Ovary (tissue), 7 donors: ENCODE measurements at regions not wholly inside any gene's neighbourhood (a gene's known extent, or its start where the extent isn't known, plus 50 kb on each side); places are given as distances from the start of the nearest gene placed in this dataset.

Source experiments
- DNase-seq, 5 donors: peaks; one replicate each; pipeline ENCODE4 v3.0.0-alpha.2; 2019 to 2020
- H3K27ac ChIP-seq, 2 donors: fragments of 200-600 bp; one replicate each; pipeline versions ENCODE4 v1.5.1 to v1.8.0; 2019 to 2022
- H3K27me3 ChIP-seq: fragments of 200-600 bp; one replicate; pipeline ENCODE4 v1.8.0; 2022
- H3K36me3 ChIP-seq: fragments of 200-600 bp; sonication (generic); one replicate; pipeline ENCODE4 v1.5.1; 2019
- H3K4me1 ChIP-seq: one replicate; pipeline ENCODE4 v1.8.1; 2013; ENCODE audit warnings: mild to moderate bottlenecking, moderate library complexity; ENCODE audit not compliant: insufficient read depth
- H3K4me3 ChIP-seq: fragments of 200-600 bp; sonication (generic); one replicate; pipeline ENCODE4 v1.5.1; 2017
- H3K9me3 ChIP-seq, 2 donors: fragments of 200-600 bp in 1 of 2; sonication (generic) in 1 of 2; one replicate each; pipeline versions ENCODE4 v1.5.1 to v1.8.1; 2013 to 2019; ENCODE audit warnings: mild to moderate bottlenecking in 1 of 2, moderate library complexity in 1 of 2
- EP300 ChIP-seq: sonication (generic); formaldehyde crosslinking; IDR thresholded peaks from one replicate; pipeline ENCODE4 v1.6.1; 2017; ENCODE audit warnings: antibody characterized with exemption
- POLR2A ChIP-seq: fragments of 450-650 bp; IDR thresholded peaks from one replicate; pipeline ENCODE4 v1.6.1; 2017; ENCODE audit warnings: antibody characterized with exemption, mild to moderate bottlenecking, moderate library complexity
- WGBS, 3 donors: extraction: QIAGEN DNeasy Blood & Tissue Kit in 1 of 3; methylation state at CpG; one replicate each; pipeline versions ENCODE4 v1.1.5 to v1.1.7; 2013 to 2017; 5-methylcytosine and 5-hydroxymethylcytosine counted together
- intact Hi-C, 4 donors: fragments of 100-400 bp; cut with DNase I; formaldehyde crosslinking; loops; one replicate each; pipeline versions ENCODE4 v1.11.0 to v1.15.1; 2022 to 2023
- TF ChIP-seq, protein P1 (sequence below), 3 donors: fragments of 450-650 bp in 2 of 3; fragments of 200-600 bp in 1 of 3; IDR thresholded peaks; one replicate each; pipeline versions ENCODE4 v1.5.1 to v1.8.0; 2016 to 2022; ENCODE audit warnings: antibody characterized with exemption in 3 of 3, mild to moderate bottlenecking in 1 of 3
- donor health status: DM: no; HTN: no; CAD: no; lungs with moderate emphysema.
- donor health status: DM: no; HTN: no; CAD: no.
- donor health status: Bipolar disorder and iron deficiency.
- donor health status: DM: no; HTN: no; CAD: no.
- donor health status: DM: yes; HTN: yes; CAD: no.

DNA sequence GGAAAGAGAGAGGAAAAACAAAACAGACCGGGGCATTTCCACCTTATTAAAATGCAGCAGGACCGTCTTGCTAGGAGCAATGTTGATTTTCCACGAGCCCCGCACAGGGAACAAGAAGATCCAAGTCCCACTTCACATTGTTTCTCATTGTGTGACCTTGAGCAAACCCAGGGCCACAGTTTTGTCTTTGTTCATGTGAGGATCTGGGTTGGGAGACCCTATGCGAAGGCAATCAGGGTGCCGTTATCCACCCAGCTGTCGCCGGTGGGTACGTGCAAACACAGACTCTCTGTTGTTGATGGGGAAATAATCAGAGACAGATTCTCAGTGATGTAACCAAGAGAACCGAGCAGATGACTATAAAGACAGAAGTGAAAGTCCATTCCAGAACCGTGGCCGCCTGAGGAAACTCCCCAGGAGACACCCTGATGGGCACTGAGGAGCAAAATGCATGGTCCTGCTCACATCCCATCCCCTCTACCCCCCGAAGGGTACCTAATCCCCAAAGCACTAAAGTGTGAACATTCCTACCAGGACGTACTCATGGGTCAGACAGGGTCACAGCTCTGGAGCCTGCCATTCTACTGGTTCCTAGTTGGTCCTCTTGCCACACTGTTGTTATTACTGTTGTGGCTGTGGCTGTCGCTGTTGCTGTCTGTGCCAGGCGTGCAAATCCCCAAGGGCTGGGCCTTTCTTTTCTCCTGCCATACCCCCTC is 102.7 kb upstream of the RBPJ start:
- TF ChIP-seq EP300 (no peak), POLR2A (no peak)
- TF ChIP-seq, protein P1, sequence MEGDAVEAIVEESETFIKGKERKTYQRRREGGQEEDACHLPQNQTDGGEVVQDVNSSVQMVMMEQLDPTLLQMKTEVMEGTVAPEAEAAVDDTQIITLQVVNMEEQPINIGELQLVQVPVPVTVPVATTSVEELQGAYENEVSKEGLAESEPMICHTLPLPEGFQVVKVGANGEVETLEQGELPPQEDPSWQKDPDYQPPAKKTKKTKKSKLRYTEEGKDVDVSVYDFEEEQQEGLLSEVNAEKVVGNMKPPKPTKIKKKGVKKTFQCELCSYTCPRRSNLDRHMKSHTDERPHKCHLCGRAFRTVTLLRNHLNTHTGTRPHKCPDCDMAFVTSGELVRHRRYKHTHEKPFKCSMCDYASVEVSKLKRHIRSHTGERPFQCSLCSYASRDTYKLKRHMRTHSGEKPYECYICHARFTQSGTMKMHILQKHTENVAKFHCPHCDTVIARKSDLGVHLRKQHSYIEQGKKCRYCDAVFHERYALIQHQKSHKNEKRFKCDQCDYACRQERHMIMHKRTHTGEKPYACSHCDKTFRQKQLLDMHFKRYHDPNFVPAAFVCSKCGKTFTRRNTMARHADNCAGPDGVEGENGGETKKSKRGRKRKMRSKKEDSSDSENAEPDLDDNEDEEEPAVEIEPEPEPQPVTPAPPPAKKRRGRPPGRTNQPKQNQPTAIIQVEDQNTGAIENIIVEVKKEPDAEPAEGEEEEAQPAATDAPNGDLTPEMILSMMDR (IDR thresholded peaks at IDR 0.05) = no peak
- Histone ChIP-seq H3K9me3 (no peaks in the 10 kb centered on the region), H3K4me1 (peaks cover 3% of the 10 kb centered on the region), H3K27me3 (no peaks in the 10 kb centered on the region), H3K36me3 (no peaks in the 10 kb centered on the region), H3K27ac (no peak overlapping the region), H3K4me3 (no peak overlapping the region)
- intact Hi-C loops = no loop called here
- no peak for DNase-seq
- WGBS, 3 donors = 35 to 53% (median 35%) methylated on average over 16 of the region's 16 CpGs

DNA sequence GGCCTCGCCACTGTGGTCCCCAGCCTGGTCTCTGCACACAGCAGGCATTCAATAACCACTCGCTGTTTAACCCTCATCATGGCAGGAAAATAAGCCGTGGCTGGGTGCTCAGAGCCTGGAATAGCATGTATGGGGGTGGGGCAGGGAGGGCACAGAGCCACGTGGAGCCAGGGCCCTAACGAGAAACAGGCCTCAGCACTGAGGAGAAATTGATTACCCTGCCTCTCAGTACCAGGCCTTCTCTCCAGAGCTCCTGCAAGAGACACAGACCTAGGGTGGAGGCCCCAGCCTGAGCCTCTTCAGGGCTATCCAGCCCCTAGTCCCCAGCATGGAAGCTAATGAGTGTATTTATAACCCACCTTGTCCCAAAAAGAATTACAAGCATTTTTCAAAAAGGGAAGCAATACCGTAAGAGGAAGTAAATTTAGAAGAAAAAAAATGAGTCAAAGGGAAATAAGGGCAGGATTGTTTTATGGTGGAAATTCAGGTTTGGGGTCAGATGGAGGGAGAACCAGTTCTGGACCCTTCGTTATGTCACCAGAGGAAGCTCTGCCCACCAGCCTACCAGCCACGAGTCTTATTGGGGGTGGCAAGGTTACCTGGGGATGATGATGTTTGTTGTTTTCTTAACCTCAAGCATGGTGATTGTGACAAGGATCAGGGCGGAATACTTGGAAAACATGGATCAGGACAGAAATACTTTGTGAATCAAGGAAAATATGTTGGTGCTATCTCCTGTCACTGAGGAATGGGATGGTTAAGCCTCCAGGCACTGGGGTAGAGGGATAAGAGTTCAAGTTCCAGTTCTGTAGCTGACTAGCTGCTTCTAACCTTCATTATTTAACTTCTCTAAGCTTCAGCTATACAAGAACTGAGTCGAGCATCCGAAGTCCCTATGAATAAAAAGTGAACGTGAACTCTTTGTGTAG is 101.9 kb upstream of the RBPJ start:
- Histone ChIP-seq H3K4me3 (no peak overlapping the region), H3K36me3 (no peaks in the 10 kb centered on the region), H3K27ac (no peak overlapping the region), H3K4me1 (peaks cover 3% of the 10 kb centered on the region), H3K9me3 (no peaks in the 10 kb centered on the region), H3K27me3 (no peaks in the 10 kb centered on the region)
- intact Hi-C loops = no loop called here
- TF ChIP-seq, protein P1 (IDR thresholded peaks at IDR 0.05) = no peak
- TF ChIP-seq EP300 = no peak
- TF ChIP-seq POLR2A = no peak
- no peak for DNase-seq
- 83 to 89% (median 83%) methylated on average over 12 of the region's 12 CpGs for WGBS, 3 donors

DNA sequence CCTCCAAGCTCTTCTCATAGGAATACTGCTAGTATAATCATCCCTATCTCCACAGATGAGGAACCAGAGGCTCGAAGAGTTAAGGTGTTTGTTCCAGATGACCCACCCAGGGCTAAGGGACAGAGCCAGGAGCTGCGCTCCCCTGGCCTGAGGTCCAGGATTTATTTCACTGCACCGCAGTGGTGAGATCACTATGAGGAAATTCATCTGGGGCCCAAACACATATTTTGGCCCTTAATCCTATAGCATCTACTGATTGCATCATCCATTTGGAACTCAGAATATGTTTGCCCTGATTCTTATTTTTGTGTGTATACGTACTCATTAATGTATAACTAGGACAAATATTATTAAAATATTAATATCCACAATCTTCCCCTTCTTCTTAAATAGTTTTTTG is 100.1 kb upstream of the RBPJ start:
- Histone ChIP-seq H3K36me3 (no peaks in the 10 kb centered on the region), H3K4me3 (no peak overlapping the region), H3K27me3 (no peaks in the 10 kb centered on the region), H3K27ac (no peak overlapping the region), H3K4me1 (peaks cover 3% of the 10 kb centered on the region), H3K9me3 (no peaks in the 10 kb centered on the region)
- WGBS, 3 donors = 85 to 88% (median 86%) methylated on average over 4 of the region's 4 CpGs
- TF ChIP-seq POLR2A (no peak), EP300 (no peak)
- TF ChIP-seq, protein P1 (IDR thresholded peaks at IDR 0.05) = no peak
- no peak for DNase-seq
- intact Hi-C loops = no loop called here

DNA sequence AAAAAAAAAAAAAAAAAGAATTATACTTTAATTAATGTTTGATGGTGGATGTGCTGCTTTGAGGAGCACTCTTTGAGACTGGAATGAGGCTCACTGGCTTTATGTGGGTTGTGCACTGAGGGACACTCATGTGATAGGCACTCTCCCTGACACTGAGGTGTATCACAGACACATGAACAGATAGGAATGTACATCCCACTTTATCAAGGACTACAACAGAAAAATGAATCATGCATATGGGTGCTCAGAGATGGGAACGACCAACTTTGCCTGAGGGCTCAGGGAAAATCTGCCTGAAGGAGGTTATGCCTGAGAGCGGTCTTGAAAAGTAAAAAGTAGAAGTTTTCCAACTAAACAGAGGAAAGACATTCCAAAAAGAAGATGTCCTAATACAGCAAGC is 97.7 kb upstream of the RBPJ start:
- WGBS, 3 donors = 89 to 98% (median 95%) methylated on average over 2 of the region's 2 CpGs
- Histone ChIP-seq H3K4me1 (no peaks in the 10 kb centered on the region), H3K27ac (no peak overlapping the region), H3K27me3 (no peaks in the 10 kb centered on the region), H3K4me3 (no peak overlapping the region), H3K36me3 (no peaks in the 10 kb centered on the region), H3K9me3 (no peaks in the 10 kb centered on the region)
- intact Hi-C loops = no loop called here
- TF ChIP-seq POLR2A (no peak), EP300 (no peak)
- TF ChIP-seq, protein P1 (IDR thresholded peaks at IDR 0.05) = no peak
- no peak for DNase-seq
